GM13977 (cell line): ENCODE measurements at regions not wholly inside any gene's neighbourhood (a gene's known extent, or its start where the extent isn't known, plus 50 kb on each side); places are given as distances from the start of the nearest gene placed in this dataset.

Experiments
- DNase-seq: peaks from one replicate; pipeline ENCODE4 v3.0.0; 2012; ENCODE audit warnings: low spot score
- in situ Hi-C: fragments of 300-500 bp; cut with MboI; formaldehyde crosslinking; loops from one replicate; pipeline ENCODE4 v1.12.0; 2022; ENCODE audit warnings: low sequenced_read_pairs, low pct_unique_long_range_greater_than_20kb, mixed read lengths, inconsistent platforms; ENCODE audit not compliant: unreplicated experiment
- TF ChIP-seq, protein P1 (sequence below): IDR thresholded peaks from 2 replicates; pipeline ENCODE4 v1.5.1; 2012; ENCODE audit warnings: mild to moderate bottlenecking, control low read depth; ENCODE audit not compliant: insufficient read depth; ENCODE audit errors: extremely low read depth, missing control alignments

- DNase-seq = no peak
- TF ChIP-seq, protein P1, sequence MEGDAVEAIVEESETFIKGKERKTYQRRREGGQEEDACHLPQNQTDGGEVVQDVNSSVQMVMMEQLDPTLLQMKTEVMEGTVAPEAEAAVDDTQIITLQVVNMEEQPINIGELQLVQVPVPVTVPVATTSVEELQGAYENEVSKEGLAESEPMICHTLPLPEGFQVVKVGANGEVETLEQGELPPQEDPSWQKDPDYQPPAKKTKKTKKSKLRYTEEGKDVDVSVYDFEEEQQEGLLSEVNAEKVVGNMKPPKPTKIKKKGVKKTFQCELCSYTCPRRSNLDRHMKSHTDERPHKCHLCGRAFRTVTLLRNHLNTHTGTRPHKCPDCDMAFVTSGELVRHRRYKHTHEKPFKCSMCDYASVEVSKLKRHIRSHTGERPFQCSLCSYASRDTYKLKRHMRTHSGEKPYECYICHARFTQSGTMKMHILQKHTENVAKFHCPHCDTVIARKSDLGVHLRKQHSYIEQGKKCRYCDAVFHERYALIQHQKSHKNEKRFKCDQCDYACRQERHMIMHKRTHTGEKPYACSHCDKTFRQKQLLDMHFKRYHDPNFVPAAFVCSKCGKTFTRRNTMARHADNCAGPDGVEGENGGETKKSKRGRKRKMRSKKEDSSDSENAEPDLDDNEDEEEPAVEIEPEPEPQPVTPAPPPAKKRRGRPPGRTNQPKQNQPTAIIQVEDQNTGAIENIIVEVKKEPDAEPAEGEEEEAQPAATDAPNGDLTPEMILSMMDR = no peak
- in situ Hi-C loops = no loop called here
Measured at GRCh38 chr20:57838670-57839151, 128.9 kb upstream of the PMEPA1 start.

GRCh38 chr20:57837208-57838035, 127.6 kb upstream of the PMEPA1 start:
- TF ChIP-seq, protein P1 = no peak
- no peak for DNase-seq
- in situ Hi-C loops = no loop called here

- TF ChIP-seq, protein P1 = no peak
- no peak for DNase-seq
- in situ Hi-C loops = no loop called here
Measured at GRCh38 chr20:57835588-57836455, 126.0 kb upstream of the PMEPA1 start.

GRCh38 chr20:57835074-57835452, 125.2 kb upstream of the PMEPA1 start:
- DNase-seq = no peak
- TF ChIP-seq, protein P1 = no peak
- in situ Hi-C loops = no loop called here

- DNase-seq = no peak
- in situ Hi-C loops = no loop called here
- TF ChIP-seq, protein P1 = no peak
Measured at GRCh38 chr20:57834306-57835073, 124.7 kb upstream of the PMEPA1 start.

GRCh38 chr20:57831993-57832585, 122.3 kb upstream of the PMEPA1 start:
- TF ChIP-seq, protein P1 = no peak
- DNase-seq = no peak
- in situ Hi-C loops = no loop called here
